Sigmoid colon (tissue), 4 donors: ENCODE measurements at regions not wholly inside any gene's neighbourhood (a gene's known extent, or its start where the extent isn't known, plus 50 kb on each side); places are given as distances from the start of the nearest gene placed in this dataset.

ENCODE experiments used
- EP300 ChIP-seq, 4 donors: sonication (generic); formaldehyde crosslinking; IDR thresholded peaks; one replicate each; pipeline ENCODE4 v1.6.1; 2017; ENCODE audit warnings: antibody characterized with exemption in 4 of 4
- POLR2A ChIP-seq, 2 donors: fragments of 450-650 bp; IDR thresholded peaks; one replicate each; pipeline ENCODE4 v1.6.1; 2016; ENCODE audit warnings: antibody characterized with exemption in 2 of 2, mild to moderate bottlenecking in 2 of 2, moderate library complexity in 2 of 2
- POLR2AphosphoS5 ChIP-seq, 4 donors: sonication (generic); formaldehyde crosslinking; IDR thresholded peaks; one replicate each; pipeline ENCODE4 v1.6.1; 2017; ENCODE audit warnings: antibody characterized with exemption in 4 of 4
- TF ChIP-seq, protein P1 (sequence below), 4 experiments: fragments of 450-650 bp in 3 of 4; fragments of 200-600 bp in 1 of 4; IDR thresholded peaks; one replicate each; pipeline ENCODE4 v1.5.1; 2016 to 2019; ENCODE audit warnings: antibody characterized with exemption in 4 of 4, mild to moderate bottlenecking in 3 of 4, moderate library complexity in 2 of 4

DNA sequence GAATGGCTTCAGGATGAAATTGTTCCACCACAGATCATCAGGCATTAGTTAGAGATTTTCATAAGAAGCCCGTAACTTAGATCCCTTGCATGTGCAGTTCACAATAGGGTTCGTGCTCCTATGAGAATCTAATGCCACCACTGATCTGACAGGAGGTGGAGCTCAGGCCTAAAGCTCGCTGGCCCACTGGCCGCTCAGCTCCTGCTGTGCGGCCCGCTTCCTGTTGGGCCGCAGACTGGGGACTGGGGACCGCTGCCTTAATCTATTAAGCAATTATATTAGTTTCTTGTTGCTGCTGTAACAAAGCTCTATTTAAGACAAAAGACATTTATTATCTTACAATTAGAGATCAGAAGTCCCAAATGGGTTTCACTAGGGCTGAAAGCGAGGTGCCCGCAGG, 205.6 kb downstream of the LARP7 start:
- TF ChIP-seq POLR2AphosphoS5 (IDR thresholded peaks at IDR 0.05) = no peak
- TF ChIP-seq POLR2A (IDR thresholded peaks at IDR 0.05) = no peak
- TF ChIP-seq, protein P1, sequence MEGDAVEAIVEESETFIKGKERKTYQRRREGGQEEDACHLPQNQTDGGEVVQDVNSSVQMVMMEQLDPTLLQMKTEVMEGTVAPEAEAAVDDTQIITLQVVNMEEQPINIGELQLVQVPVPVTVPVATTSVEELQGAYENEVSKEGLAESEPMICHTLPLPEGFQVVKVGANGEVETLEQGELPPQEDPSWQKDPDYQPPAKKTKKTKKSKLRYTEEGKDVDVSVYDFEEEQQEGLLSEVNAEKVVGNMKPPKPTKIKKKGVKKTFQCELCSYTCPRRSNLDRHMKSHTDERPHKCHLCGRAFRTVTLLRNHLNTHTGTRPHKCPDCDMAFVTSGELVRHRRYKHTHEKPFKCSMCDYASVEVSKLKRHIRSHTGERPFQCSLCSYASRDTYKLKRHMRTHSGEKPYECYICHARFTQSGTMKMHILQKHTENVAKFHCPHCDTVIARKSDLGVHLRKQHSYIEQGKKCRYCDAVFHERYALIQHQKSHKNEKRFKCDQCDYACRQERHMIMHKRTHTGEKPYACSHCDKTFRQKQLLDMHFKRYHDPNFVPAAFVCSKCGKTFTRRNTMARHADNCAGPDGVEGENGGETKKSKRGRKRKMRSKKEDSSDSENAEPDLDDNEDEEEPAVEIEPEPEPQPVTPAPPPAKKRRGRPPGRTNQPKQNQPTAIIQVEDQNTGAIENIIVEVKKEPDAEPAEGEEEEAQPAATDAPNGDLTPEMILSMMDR (IDR thresholded peaks at IDR 0.05) = no peak
- TF ChIP-seq EP300 (IDR thresholded peaks at IDR 0.05) = no peak
